ENCODE measurements at regions not wholly inside any gene's neighbourhood (a gene's known extent, or its start where the extent isn't known, plus 50 kb on each side); places are given as distances from the start of the nearest gene placed in this dataset.

DNA sequence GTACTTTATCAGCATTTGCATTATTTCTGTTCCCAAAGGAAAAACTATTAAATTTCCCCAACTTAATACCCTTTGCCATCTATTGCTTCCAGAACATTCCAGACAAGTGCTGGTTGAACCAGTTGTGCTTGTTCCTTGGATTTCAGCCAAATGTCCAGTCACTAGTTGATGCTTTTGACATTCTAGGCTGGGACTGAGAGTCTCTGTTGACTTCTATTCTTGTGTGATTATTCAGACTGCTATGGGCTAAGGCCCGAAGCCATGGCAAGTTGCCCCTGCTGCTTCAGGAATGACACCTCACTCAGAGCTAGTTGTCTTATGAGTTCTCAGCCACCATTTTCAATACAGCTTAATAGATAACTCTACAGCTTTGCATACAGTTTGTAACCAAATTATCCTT, 458.1 kb upstream of the ARGLU1 start:
- H3K36me3 ChIP-seq (ENCODE audit: control insufficient read depth in 2 of 2, extremely low read depth in 1 of 2, insufficient read depth in 2 of 2, low read length in 2 of 2): no peaks in the 10 kb centered on the region
- H3K4me3 ChIP-seq (replicated peaks in 1 of 3; ENCODE audit: insufficient read depth in 1 of 3, low read depth in 1 of 3, low read length in 3 of 3): no peak overlapping the region
- H3K9ac ChIP-seq (replicated peaks; ENCODE audit: extremely low read depth, insufficient read depth, low read length): no peak overlapping the region
- TF ChIP-seq, protein P1, sequence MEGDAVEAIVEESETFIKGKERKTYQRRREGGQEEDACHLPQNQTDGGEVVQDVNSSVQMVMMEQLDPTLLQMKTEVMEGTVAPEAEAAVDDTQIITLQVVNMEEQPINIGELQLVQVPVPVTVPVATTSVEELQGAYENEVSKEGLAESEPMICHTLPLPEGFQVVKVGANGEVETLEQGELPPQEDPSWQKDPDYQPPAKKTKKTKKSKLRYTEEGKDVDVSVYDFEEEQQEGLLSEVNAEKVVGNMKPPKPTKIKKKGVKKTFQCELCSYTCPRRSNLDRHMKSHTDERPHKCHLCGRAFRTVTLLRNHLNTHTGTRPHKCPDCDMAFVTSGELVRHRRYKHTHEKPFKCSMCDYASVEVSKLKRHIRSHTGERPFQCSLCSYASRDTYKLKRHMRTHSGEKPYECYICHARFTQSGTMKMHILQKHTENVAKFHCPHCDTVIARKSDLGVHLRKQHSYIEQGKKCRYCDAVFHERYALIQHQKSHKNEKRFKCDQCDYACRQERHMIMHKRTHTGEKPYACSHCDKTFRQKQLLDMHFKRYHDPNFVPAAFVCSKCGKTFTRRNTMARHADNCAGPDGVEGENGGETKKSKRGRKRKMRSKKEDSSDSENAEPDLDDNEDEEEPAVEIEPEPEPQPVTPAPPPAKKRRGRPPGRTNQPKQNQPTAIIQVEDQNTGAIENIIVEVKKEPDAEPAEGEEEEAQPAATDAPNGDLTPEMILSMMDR (IDR thresholded peaks at IDR 0.05; ENCODE audit: extremely low read depth in 1 of 2, insufficient read depth in 1 of 2, low read depth in 1 of 2, low read length in 2 of 2): no peak
- TF ChIP-seq JUN (IDR thresholded peaks at IDR 0.05; ENCODE audit: borderline replicate concordance, insufficient read depth, insufficient read length, low read depth): no peak
- no peak for TF ChIP-seq MYC (IDR thresholded peaks at IDR 0.05; ENCODE audit: low read depth, low read length)
- no peak for TF ChIP-seq GATA2 (IDR thresholded peaks at IDR 0.05; ENCODE audit: insufficient read depth, insufficient read length, low read depth, low read length)
- TF ChIP-seq POLR2AphosphoS5 (IDR thresholded peaks at IDR 0.05; ENCODE audit: insufficient read depth, low read depth, low read length): no peak
- TF ChIP-seq, protein P2, sequence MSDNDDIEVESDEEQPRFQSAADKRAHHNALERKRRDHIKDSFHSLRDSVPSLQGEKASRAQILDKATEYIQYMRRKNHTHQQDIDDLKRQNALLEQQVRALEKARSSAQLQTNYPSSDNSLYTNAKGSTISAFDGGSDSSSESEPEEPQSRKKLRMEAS (IDR thresholded peaks at IDR 0.05; ENCODE audit: insufficient read depth, insufficient read length): no peak
- no peak for TF ChIP-seq FOS (IDR thresholded peaks at IDR 0.05; ENCODE audit: borderline replicate concordance, insufficient read depth, low read length)
- no peak for TF ChIP-seq EZH2 (IDR thresholded peaks at IDR 0.05; ENCODE audit: borderline replicate concordance, low read depth, low read length, severe bottlenecking)
- TF ChIP-seq POLR2A (IDR thresholded peaks at IDR 0.05; ENCODE audit: low read depth, low read length): no peak
- no peaks in the 10 kb centered on the region for H3K9me1 ChIP-seq (replicated peaks; ENCODE audit: control insufficient read depth, extremely low read depth, insufficient read depth, low read length)
- no TSS peak for BruUV-seq (replicated peaks)
- DNase-seq (ENCODE audit: low read depth, low spot score) (no peak), FAIRE-seq (no peak)
- no peaks in the 10 kb centered on the region for H3K27me3 ChIP-seq (ENCODE audit: control insufficient read depth in 2 of 2, insufficient read depth in 2 of 2, low read length in 2 of 2)
- H3K79me2 ChIP-seq (ENCODE audit: control insufficient read depth, insufficient read depth, low read length): no peaks in the 10 kb centered on the region
- no peaks in the 10 kb centered on the region for H3K9me3 ChIP-seq (replicated peaks; ENCODE audit: control insufficient read depth, insufficient read depth, low read length)
- H2AFZ ChIP-seq (ENCODE audit: low read depth, low read length): no peak overlapping the region
- no peak overlapping the region for H3K4me2 ChIP-seq (ENCODE audit: insufficient read depth, low read length)
- no peak overlapping the region for H3K27ac ChIP-seq (ENCODE audit: insufficient read depth, low read depth, low read length)
- POLR2A ChIA-PET: no interaction called here
- dilution Hi-C loops (cut with MboI; ENCODE audit: extremely low pct_ligation_motif_present, low sequenced_read_pairs): no loop called here
- no peaks in the 10 kb centered on the region for H4K20me1 ChIP-seq (replicated peaks; ENCODE audit: control insufficient read depth, extremely low read depth, insufficient read depth, low read length)
- H3K4me1 ChIP-seq (ENCODE audit: control insufficient read depth, extremely low read depth, insufficient read depth, low read length): no peaks in the 10 kb centered on the region
- intact Hi-C loops (cut with micrococcal nuclease): no loop called here
- CTCF ChIA-PET: no interaction called here
